HFF-Myc (cell line): ENCODE measurements at regions not wholly inside any gene's neighbourhood (a gene's known extent, or its start where the extent isn't known, plus 50 kb on each side); places are given as distances from the start of the nearest gene placed in this dataset.

Experiments used
- DNase-seq: peaks from one replicate; pipeline ENCODE4 v3.0.0-alpha.2; 2011; ENCODE audit warnings: low read depth; ENCODE audit errors: extremely low read depth
- H3K4me3 ChIP-seq: replicated peaks from 2 replicates; pipeline ENCODE4 v1.5.1; 2011; ENCODE audit warnings: low read depth, mild to moderate bottlenecking, control low read depth, low read length
- TF ChIP-seq, protein P1 (sequence below): IDR thresholded peaks from 2 replicates; pipeline ENCODE4 v1.5.1; 2012; ENCODE audit warnings: mild to moderate bottlenecking, low read depth, low read length, control low read depth; ENCODE audit errors: missing control alignments

DNA sequence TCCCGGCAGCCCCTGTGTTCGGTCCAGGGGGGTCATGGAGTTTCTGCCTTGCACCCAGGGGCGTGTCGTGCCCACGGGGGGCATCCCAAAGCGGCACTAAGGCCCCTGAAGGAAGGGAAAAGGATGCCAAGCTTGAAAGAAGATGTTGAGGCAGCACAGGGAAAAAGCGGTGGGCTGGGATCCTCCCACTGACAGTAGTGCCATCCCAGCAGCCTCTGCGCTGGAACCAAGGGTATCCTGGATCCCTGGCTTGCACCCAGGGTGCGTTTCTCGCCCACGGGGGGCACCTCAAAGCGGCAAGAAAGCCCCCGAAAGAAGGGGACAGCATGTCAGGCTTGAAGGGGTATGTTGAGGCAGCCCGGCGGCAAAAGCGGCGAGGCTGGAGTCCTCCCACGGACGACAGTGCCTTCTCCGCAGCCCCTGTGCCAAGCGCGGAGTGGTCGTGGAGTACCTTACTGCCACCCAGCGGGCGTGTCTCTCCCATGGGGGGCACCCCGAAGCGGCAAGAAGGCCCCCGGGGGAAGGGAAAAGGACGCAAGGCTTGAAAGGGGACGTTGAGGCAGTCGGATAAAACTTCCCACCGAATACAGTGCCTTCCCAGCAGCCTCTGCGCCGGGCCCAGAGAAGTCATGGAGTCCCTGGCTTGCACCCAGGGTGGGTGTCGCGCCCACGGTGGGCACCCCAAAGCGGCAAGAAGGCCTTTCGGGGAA lies 164.4 kb upstream of the ALG10B start:
- DNase-seq, result no peak
- H3K4me3 ChIP-seq, result no peak overlapping the region
- TF ChIP-seq, protein P1, sequence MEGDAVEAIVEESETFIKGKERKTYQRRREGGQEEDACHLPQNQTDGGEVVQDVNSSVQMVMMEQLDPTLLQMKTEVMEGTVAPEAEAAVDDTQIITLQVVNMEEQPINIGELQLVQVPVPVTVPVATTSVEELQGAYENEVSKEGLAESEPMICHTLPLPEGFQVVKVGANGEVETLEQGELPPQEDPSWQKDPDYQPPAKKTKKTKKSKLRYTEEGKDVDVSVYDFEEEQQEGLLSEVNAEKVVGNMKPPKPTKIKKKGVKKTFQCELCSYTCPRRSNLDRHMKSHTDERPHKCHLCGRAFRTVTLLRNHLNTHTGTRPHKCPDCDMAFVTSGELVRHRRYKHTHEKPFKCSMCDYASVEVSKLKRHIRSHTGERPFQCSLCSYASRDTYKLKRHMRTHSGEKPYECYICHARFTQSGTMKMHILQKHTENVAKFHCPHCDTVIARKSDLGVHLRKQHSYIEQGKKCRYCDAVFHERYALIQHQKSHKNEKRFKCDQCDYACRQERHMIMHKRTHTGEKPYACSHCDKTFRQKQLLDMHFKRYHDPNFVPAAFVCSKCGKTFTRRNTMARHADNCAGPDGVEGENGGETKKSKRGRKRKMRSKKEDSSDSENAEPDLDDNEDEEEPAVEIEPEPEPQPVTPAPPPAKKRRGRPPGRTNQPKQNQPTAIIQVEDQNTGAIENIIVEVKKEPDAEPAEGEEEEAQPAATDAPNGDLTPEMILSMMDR, result no peak

DNA sequence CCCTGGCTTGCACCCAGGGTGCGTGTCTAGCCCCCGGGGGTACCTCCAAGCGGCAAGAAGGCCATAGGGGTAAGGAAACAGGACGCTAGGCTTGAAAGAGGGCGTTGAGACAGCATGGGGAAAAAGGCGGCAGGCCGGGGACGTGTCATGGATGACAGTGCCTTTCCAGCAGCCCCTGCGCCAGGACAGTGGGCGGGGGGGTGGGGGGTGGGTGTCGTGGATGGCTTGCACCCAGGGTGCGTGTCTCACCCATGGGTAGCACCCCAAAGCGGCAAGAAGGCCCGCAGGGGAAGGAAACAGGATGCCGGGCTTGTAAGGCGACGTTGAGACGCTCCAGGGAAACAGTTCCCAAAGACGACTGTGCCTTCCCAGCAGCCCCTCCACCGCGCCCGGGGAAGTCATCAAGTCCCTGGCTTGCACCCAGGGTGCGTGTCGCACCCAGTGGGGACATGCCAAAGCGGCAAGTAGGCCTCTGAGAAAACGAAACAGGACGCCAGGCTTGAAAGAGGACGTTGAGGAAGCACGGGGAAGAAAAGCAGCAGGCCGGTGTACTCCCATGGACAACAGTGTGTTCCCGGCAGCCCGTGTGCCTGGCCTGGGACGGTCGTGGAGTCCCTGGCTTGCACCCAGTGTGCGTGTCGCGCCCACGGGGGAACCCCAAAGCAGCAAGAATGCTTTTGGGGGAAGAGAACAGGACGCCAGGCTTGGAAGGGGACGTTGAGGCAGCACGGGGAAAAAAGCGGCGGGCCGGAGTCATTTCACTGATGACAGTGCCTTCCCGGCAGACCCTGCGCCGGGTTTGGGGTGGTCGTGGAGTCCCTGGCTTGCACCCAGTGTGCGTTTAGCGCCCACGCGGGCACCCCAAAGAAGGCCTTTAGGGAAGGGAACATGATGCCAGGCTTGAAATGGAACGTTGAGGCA lies 163.5 kb upstream of the ALG10B start:
- no peak overlapping the region for H3K4me3 ChIP-seq
- DNase-seq, result no peak
- TF ChIP-seq, protein P1, result no peak

DNA sequence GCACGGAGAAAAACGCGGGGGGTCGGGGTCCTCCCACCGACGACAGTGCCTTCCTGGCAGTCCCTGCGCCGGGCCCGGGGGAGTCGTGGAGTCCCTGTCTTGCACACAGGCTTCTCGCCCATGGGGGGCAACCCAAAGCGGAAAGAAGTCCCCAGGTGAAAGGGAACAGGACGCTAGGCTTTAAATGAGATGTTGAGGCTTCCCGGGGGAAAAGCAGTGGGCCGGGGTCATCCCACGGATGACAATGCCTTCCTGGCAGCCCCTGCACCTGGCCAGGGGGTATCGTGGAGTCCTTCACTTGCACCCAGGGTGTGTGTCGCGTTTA lies 162.9 kb upstream of the ALG10B start:
- TF ChIP-seq, protein P1, result no peak
- H3K4me3 ChIP-seq, result no peak overlapping the region

DNA sequence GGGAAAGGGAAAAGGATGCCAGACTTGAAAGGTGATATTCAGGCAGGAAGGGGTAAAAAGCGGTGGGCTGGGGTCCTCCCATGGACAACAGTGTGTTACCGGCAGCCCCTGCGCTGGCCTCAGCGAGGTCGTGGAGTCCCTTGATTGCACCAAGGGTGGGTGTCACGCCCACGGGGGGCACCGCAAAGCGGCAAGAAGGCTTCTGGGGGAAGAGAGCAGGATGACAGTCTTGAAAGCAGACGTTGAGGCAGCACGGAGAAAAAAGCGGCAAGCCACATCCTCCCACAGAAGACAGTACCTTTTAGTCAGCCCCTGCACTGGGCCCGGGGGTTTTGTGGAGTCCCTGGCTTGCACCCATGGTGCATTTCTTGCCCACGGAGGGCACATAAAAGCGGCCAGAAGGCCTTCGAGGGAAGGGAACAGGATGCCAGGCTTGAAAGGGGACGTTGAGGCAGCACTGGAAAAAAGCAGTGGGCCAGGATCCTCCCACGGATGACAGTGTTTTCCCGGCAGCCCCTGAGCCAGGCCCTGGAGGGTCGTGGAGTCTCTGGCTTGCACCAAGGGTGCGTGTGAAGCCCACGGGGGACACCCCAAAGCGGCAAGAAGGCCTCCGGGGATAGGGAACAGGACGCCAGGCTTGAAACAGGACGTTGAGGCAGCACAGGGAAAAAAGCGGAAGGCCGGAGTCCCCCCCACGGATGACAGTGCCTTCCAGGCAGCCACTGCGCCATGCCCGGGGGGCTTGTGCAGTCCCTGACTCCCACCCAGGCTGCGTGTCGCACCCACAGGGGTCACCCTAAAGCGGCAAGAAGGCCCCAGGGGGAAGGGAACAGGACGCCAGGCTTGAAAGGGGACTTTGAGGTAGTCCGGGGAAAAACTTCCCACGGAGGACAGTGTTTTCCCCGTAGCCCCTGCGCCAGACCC lies 162.2 kb upstream of the ALG10B start:
- TF ChIP-seq, protein P1, result no peak
- no peak overlapping the region for H3K4me3 ChIP-seq
- no peak for DNase-seq

More for the DNA sequence above, 162.9 kb upstream of the ALG10B start:
- DNase-seq, result no peak

DNA sequence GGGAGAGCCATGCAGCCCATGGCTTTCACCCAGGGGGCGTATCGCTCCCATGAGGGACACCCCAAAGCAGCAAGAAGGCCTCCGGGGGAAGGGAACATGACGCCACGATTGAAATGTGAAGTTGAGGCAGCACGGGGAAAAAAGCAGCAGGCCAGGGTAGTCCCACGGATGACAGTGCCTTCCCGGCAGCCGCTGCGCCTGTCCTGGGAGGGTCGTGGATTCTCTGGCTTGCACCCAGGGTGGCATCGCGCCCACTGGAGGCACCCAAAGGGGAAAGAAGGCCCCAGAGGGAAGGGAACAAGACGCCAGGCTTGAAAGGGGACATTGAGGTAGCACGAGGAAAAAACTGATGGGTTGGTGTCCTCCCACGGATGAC lies 161.6 kb upstream of the ALG10B start:
- no peak overlapping the region for H3K4me3 ChIP-seq
- TF ChIP-seq, protein P1, result no peak
- no peak for DNase-seq
